ENCODE measurements at regions not wholly inside any gene's neighbourhood (a gene's known extent, or its start where the extent isn't known, plus 50 kb on each side); places are given as distances from the start of the nearest gene placed in this dataset.
"Not testable (repeated sequence)": the region's sequence is repeated elsewhere in the genome, so short reads cannot be mapped to it uniquely, and the experiment has no call there.

- DNase-seq, result no peak
Observed at GRCh38 chr2:9708683-9709538, 78.1 kb upstream of the YWHAQ start.

GRCh38 chr2:9709539-9710285 lies 78.9 kb upstream of the YWHAQ start:
- DNase-seq, result no peak

DNA sequence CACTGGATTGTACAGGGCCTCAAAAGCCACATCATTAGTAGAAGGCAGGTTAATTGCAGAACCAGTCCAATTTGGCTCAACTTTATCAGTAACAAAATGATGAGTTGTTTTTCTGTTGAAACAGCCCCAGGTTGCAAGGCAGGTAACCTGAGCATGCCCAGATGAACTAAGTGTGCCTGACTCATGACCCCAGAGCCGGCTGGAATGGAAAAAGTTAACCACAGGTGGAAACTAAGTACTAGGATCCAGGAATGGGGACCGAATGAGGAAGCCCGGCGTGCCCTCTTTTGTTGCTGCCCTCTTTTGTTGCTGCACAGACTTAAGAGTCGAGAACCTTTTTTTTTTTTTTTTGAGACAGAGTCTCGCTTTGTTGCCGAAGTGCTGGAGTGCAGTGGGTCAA lies 79.5 kb upstream of the YWHAQ start:
- DNase-seq, result no peak

- DNase-seq, result no peak
Observed at GRCh38 chr2:9712263-9712662, 81.5 kb upstream of the YWHAQ start.

DNA sequence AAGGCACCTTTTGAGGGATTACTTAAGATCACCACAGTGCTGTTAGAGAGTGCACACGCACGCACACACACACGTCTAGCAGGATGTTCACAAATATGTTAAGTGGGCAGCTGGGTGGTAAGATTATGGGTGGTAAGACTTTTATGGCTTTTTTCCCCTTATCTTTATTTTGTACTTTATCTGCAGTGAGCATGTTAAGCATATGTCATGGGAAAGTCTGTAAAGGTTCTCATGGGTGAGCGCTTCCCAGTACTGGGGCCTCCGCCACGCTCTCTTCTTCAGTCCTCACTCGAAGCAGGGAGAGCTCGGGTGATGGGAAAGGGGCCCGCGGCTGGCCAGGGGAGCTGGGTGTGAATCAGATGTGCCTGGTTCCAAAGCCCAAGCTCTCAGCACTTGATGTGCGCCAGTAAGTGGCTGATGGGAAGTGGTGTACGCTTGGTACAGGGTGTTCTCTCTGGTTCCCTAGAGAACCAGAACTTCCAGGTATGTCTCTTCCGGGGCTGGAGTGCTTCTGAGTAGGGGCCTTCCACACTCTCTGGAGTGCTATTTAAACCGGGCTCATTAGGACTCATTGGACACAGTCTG lies 83.9 kb upstream of the YWHAQ start:
- DNase-seq, result no peak

DNA sequence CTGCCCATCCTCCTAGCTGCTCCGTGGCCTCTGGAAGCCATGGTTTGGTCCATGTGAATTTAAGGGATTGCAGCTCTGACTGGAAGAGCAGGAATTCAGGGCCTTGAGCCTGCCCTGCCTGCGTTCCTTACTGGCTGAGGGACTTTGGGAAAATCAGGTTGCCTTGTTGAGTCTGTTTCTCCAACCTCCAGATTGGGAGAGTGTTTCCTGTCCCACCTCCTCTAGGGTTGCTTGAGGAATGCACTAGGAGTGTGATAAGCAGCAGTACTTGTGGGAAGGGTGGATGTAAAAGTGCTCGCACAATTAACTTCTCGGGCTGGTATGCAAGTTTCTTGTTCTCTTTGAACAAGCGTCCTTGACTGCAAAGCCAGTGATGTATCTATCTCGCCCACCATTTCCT lies 84.4 kb upstream of the YWHAQ start:
- no peak for DNase-seq

GRCh38 chr2:9717886-9718451 lies 87.2 kb upstream of the YWHAQ start:
- DNase-seq, result no peak

GRCh38 chr2:9720352-9721093 lies 89.7 kb upstream of the YWHAQ start:
- peak; percentile 70 for DNase-seq

- no peak for DNase-seq
Observed at GRCh38 chr2:9721344-9721743, 90.5 kb upstream of the YWHAQ start.

- no peak for DNase-seq
Observed at GRCh38 chr2:9722451-9722850, 91.7 kb upstream of the YWHAQ start.

- DNase-seq, result no peak
Observed at GRCh38 chr2:9724565-9724964, 93.8 kb upstream of the YWHAQ start.

- DNase-seq, result no peak
Observed at GRCh38 chr2:9725106-9725505, 94.3 kb upstream of the YWHAQ start.

DNA sequence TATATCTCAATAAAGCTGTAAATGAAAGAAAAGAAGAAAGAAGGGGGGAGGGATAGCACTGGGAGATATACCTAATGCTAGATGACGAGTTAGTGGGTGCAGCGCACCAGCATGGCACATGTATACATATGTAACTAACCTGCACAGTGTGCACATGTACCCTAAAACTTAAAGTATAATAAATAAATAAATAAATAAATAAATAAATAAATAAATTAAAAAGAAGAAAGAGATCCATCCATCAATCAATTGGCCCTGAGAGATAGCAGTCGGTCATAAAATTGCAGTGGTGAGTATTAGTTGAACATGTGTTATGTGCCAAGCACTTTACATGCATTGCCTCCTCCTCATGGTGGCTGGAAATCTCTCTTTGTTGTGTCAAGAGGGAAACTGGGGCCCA lies 95.2 kb upstream of the YWHAQ start:
- DNase-seq, result not testable (repeated sequence)

DNA sequence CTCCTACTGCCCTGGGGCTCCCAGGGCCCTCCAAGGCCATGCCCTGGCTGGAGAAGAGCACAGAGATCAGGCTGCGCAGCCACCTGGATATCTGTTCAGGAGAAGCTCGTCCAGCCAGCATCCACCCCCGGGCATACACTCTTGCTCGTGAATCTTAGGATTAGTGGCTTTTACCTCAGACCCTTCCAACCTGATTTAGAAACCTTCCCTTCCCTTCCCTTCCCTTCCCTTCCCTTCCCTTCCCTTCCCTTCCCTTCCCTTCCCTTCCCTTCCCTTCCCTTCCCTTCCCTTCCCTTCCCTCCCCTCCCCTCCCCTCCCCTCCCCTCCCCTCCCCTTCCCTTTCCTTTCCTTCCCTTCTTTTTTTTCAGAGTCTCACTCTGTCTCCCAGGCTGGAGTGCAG lies 99.7 kb upstream of the YWHAQ start:
- not testable (repeated sequence) for DNase-seq

- DNase-seq, result no peak
Observed at GRCh38 chr2:9732824-9733223, 102.0 kb upstream of the YWHAQ start.

GRCh38 chr2:9734308-9734707 lies 103.5 kb upstream of the YWHAQ start:
- no peak for DNase-seq

DNA sequence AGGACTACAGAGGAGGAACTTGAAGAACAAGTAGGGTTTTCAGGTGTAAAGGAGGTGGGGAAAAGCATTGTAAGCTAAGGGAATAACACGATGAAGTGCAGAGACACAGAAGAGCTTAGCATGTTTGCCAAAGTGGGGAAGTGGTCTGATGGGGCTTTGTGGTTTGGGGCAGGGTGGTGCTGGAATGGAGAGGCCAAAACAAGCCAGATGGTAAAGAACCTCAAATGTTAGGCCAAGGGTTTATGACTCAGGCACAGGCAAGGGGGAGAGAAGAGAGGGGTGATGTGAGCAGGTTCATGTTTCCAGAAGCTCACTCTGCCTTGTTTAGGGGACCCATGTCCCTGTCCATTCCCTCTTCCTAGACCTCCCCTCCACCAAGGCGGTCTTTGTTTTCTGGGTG lies 104.5 kb upstream of the YWHAQ start:
- DNase-seq, result no peak

DNA sequence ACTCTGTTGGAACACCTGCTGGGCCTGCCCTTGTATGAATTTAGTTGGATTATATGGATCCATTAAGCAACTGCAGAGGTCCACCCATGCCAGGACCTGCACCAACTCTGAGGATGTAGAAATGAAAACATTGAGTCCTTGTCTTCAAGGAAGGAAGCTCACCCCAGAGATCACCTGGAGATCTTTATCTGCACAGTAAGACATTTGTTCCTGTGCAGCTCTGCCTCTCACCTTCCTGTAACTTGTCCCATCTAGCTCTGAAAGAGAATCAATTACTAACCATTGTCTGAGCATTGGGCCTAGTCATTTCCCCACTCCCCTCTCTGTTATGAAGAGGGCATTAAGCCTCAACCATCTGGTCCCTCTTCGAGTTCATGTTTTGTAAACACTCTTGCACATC lies 105.2 kb upstream of the YWHAQ start:
- DNase-seq, result no peak

DNA sequence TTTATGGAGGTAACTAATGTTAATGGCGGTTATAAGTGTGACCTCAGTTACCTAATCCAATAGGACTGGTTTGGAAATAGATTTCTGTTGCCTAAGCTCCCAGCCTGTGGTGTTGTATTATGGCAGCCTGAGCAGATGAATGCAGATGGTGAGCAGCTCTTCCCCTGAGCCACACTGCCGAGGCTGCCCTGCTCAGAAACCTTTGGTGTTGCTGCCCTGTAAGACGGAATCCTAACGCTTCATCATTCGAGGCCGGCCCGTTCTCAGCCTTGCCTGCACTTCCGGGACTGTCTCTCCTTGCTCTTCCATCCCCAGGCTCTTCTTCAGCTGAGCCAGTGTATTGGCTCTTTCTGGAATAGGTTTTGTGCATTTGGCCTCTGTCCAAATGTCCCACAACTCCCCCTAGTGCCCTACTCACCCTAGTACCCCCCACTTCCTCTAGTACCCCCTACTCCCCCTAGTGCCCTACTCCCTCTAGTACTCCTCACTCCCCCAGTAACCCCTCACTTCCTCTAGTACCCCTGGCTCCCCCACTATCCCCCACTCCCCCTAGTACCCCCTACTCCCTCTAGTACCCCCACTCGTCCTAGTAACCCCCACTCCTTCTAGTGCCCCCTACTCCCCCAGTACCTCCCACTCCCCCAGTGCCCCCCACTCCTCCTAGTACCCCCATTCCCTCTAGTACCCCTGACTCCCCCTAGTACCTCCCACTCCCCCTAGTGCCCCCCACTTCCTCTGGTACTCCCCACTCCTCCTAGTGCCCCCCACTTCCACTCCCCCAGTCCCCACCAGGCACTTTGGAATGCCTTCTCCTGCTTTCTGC lies 106.0 kb upstream of the TAF1B start:
- no peak for DNase-seq

- DNase-seq, result no peak
Observed at GRCh38 chr2:9738062-9738461, 105.2 kb upstream of the TAF1B start.

DNA sequence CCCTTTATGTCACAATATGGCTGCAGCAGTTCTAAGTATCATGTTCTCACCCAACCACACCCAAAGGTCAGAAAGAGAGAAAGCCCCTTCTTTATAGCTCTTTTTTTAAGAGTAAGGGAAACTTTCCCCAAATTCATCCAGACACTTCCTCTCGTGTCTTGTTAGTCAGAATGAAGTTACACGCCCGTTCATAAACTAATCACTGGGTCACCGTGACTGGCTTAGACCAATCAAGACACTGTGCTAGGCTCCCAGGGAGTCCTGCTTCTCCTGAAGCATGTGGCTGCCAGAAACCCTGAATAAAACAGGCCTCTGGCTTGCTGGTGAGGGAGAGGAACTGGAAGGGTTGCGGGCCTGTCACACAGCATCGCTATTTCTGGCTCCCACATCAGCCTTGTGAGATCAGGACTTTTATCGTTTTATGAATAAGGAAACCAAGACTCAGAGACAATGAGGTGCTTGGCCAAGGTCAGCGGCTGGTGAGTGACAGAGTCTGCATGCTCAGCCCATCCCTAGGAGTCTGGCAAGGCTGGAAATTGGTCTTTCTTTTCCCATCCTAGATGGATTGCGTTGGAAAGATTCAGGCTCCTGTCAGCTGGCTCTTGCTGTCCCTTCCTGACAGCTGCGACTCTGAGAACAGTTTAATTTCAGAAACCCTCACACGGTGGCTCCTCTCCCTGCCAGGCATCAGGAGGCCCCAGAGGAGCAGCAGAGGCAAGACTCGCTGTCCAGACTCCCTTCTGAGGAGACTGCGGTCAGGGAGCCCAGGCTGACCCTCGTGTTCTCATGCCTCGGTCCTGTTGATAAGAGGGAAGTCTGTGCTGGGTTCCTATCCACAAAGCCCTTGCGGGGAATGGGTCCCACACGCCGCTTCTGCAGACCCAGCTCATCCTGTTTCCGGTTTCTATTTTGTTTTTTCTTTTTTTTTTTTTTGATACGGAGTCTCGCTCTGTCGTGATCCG lies 104.5 kb upstream of the TAF1B start:
- DNase-seq, result no peak

Measured in NCI-H1092 (cell line).